ENCODE measurements at regions not wholly inside any gene's neighbourhood (a gene's known extent, or its start where the extent isn't known, plus 50 kb on each side); places are given as distances from the start of the nearest gene placed in this dataset.
"Not testable (repeated sequence)": the region's sequence is repeated elsewhere in the genome, so short reads cannot be mapped to it uniquely, and the experiment has no call there.

DNA sequence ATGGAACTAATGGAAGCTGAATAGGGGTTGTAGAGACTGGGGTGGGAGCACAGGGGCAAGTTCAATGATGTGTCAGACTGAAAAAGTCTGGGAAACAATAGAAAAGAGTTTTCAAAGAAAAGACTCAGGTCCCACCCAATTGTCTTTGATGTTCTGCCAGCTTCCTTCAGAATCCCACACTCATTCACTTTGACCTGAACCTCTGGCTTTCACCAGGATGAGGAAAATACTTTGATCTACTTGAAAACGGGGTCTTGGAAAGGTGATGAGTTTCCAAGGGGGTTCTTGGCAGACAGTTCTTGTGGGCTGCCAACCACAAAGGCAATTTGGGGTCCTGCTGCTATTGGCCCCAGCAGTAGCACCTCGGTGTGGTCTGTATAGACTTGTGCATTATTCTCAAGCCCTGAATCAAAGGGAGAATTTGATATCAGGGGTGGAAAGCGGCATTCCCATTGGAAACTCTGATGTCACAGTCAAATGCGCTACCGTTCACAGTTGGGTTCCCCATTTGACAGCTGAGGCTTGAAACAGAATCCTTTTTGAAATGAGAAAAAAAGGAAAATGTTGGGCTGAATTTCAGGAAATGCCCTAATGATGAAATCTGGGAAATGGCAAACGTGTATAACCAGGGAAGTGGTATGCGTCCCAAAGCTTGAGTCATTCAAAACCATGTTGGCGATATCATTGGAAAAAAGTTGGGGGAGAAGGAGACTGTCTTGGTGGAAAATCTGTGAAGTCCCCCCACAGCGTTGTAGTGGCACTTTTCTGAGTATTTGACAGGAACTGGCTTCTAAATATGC, 229.2 kb upstream of the LRTM1 start:
- TF ChIP-seq, protein P1, sequence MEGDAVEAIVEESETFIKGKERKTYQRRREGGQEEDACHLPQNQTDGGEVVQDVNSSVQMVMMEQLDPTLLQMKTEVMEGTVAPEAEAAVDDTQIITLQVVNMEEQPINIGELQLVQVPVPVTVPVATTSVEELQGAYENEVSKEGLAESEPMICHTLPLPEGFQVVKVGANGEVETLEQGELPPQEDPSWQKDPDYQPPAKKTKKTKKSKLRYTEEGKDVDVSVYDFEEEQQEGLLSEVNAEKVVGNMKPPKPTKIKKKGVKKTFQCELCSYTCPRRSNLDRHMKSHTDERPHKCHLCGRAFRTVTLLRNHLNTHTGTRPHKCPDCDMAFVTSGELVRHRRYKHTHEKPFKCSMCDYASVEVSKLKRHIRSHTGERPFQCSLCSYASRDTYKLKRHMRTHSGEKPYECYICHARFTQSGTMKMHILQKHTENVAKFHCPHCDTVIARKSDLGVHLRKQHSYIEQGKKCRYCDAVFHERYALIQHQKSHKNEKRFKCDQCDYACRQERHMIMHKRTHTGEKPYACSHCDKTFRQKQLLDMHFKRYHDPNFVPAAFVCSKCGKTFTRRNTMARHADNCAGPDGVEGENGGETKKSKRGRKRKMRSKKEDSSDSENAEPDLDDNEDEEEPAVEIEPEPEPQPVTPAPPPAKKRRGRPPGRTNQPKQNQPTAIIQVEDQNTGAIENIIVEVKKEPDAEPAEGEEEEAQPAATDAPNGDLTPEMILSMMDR (IDR thresholded peaks at IDR 0.05; ENCODE audit: low read depth, low read length, missing control alignments), result no peak
- H3K4me3 ChIP-seq (ENCODE audit: low read depth, low read length), result no peak overlapping the region
- DNase-seq (ENCODE audit: low read depth), result no peak

GRCh38 chr3:55147856-55148720, 220.2 kb upstream of the LRTM1 start:
- TF ChIP-seq, protein P1 (IDR thresholded peaks at IDR 0.05; ENCODE audit: low read depth, low read length, missing control alignments), result no peak
- no peak for DNase-seq (ENCODE audit: low read depth)
- no peak overlapping the region for H3K4me3 ChIP-seq (ENCODE audit: low read depth, low read length)

- no peak for DNase-seq (ENCODE audit: low read depth)
- no peak overlapping the region for H3K4me3 ChIP-seq (ENCODE audit: low read depth, low read length)
- TF ChIP-seq, protein P1 (IDR thresholded peaks at IDR 0.05; ENCODE audit: low read depth, low read length, missing control alignments), result no peak
Measured at GRCh38 chr3:55147406-55147805, 219.5 kb upstream of the LRTM1 start.

GRCh38 chr3:55146216-55146615, 218.4 kb upstream of the LRTM1 start:
- TF ChIP-seq, protein P1 (IDR thresholded peaks at IDR 0.05; ENCODE audit: low read depth, low read length, missing control alignments), result no peak
- H3K4me3 ChIP-seq (ENCODE audit: low read depth, low read length), result no peak overlapping the region
- no peak for DNase-seq (ENCODE audit: low read depth)

DNA sequence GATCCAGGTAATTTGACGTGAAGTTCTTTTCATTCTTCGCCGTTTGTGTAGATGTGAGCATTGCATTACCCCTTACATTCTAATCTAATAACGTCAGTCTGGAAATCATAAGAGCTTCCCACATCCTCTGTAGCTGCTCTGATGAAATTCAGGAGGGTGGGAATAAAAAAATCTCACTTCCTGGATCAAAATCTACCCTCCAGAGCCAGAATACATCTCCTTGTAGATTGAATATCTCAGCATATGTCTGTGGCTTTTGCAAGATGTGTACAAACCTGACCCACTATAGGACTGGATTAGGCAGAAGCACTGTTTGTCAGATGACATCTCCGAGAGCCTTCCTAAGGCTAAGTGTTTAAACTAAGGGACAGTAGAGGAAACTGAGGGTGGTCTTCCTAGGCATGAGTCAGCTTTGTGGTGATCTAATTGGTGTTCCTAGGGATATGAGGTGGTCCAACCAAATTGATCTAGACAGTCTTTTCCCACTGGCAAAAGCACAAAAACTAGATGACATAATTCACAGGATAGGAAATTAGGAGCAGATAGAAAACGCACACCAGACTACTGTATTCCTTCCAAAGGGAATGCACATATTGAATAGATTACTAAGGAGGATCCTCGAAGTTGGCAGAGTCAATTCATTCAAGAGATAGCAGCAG, 216.3 kb upstream of the LRTM1 start:
- TF ChIP-seq, protein P1 (IDR thresholded peaks at IDR 0.05; ENCODE audit: low read depth, low read length, missing control alignments), result no peak
- DNase-seq (ENCODE audit: low read depth), result no peak
- H3K4me3 ChIP-seq (ENCODE audit: low read depth, low read length), result no peak overlapping the region

GRCh38 chr3:55143336-55143735, 215.5 kb upstream of the LRTM1 start:
- no peak for DNase-seq (ENCODE audit: low read depth)
- H3K4me3 ChIP-seq (ENCODE audit: low read depth, low read length), result no peak overlapping the region
- TF ChIP-seq, protein P1 (IDR thresholded peaks at IDR 0.05; ENCODE audit: low read depth, low read length, missing control alignments), result no peak

DNA sequence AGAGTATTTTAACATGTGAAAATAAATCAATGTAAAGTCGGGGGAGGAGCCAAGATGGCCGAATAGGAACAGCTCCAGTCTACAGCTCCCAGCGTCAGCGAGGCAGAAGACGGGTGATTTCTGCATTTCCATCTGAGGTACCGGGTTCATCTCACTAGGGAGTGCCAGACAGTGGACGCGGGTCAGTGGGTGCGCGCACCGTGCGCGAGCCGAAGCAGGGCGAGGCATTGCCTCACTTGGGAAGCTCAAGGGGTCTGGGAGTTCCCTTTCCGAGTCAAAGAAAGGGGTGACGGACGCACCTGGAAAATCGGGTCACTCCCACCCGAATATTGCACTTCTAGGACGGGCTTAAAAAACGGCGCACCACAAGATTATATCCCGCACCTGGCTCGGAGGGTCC, 208.4 kb upstream of the LRTM1 start:
- not testable (repeated sequence) for DNase-seq (ENCODE audit: low read depth); H3K4me3 ChIP-seq (ENCODE audit: low read depth, low read length)

Data from GM12864 (cell line).